ENCODE measurements at regions not wholly inside any gene's neighbourhood (a gene's known extent, or its start where the extent isn't known, plus 50 kb on each side); places are given as distances from the start of the nearest gene placed in this dataset.
A peak's percentile ranks its signal among the peaks of the same experiment; 100 is the strongest.

DNA sequence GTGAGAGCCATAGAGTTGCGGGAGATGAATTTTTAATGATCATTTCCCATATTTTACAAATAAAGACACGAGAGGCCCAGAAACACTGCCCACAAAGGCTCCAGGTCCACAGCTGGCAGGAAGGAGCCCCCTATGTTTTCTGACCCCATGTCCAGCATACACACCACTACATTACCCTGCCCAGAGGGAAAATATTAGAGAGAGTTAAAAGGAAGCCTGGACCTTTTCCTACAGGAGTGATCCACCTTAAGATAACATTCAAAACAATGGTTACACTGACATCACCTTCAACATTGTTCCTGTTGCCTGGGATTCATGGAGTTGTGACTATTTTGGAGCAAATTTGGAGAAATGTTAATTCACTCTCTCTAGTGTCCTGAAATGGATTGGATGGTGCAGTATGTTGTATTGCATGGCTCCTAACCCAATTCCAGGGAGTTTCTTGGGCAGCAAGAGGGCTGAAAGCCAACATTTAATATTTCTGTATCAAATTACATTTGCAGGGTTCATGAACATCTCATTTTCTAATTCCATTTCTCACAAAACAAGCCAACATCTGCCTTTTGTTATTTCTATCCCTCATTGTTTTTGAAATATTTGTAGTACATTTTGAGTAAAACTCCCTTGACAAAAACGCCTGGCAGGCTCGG lies 172.5 kb downstream of the DLEU7 start:
- no peak overlapping the region for H3K27ac ChIP-seq
- intact Hi-C loops (cut with DNase I; ENCODE audit: low total_unique reads), result no loop called here
- 90 to 97% (median 93%) methylated on average over 4 of the region's 4 CpGs for WGBS, 5 donors
- H3K4me3 ChIP-seq, result no peak overlapping the region
- H3K27me3 ChIP-seq (replicated peaks in 1 of 7), result no peaks in the 10 kb centered on the region
- TF ChIP-seq POLR2A (IDR thresholded peaks at IDR 0.05), result no peak
- TF ChIP-seq, protein P1, sequence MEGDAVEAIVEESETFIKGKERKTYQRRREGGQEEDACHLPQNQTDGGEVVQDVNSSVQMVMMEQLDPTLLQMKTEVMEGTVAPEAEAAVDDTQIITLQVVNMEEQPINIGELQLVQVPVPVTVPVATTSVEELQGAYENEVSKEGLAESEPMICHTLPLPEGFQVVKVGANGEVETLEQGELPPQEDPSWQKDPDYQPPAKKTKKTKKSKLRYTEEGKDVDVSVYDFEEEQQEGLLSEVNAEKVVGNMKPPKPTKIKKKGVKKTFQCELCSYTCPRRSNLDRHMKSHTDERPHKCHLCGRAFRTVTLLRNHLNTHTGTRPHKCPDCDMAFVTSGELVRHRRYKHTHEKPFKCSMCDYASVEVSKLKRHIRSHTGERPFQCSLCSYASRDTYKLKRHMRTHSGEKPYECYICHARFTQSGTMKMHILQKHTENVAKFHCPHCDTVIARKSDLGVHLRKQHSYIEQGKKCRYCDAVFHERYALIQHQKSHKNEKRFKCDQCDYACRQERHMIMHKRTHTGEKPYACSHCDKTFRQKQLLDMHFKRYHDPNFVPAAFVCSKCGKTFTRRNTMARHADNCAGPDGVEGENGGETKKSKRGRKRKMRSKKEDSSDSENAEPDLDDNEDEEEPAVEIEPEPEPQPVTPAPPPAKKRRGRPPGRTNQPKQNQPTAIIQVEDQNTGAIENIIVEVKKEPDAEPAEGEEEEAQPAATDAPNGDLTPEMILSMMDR (IDR thresholded peaks at IDR 0.05 in 8 of 11, conservative IDR thresholded peaks at IDR 0.05 in 3 of 11), result no peak
- no peak for TF ChIP-seq POLR2AphosphoS5 (IDR thresholded peaks at IDR 0.05)
- H3K4me1 ChIP-seq, result peaks cover 0 to 10% (median 2%) of the 10 kb centered on the region in 6 donors
- no peak for DNase-seq
- H3K9me3 ChIP-seq, result peaks cover 0 to 12% (median 6%) of the 10 kb centered on the region in 8 donors
- H3K36me3 ChIP-seq, result no peaks in the 10 kb centered on the region

DNA sequence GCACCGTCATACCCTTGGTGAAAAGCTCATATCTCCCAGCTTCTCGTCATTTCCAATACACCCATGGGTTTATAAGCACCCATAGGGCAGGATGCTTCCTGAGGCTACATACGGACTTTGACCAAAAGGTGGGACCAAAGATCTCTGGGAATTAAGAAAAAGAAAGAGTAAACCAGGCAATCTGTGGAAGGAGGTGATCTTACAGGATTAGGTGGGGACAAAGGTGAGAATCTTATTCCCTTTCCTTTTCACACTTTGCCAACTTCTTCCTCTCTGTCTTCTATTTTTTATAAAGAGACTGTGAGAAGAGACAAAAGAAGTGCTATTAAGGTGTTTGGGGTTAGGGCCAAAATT lies 172.0 kb downstream of the DLEU7 start:
- Histone ChIP-seq H3K27ac (no peak overlapping the region), H3K36me3 (no peaks in the 10 kb centered on the region), H3K27me3 (replicated peaks in 1 of 7) (no peaks in the 10 kb centered on the region), H3K4me1 (peaks cover 0 to 15% (median 7%) of the 10 kb centered on the region in 6 donors), H3K9me3 (peaks cover 0 to 7% (median 2%) of the 10 kb centered on the region in 8 donors), H3K4me3 (no peak overlapping the region)
- DNase-seq, result no peak
- TF ChIP-seq POLR2AphosphoS5 (IDR thresholded peaks at IDR 0.05) (no peak), POLR2A (IDR thresholded peaks at IDR 0.05) (no peak)
- TF ChIP-seq, protein P1 (IDR thresholded peaks at IDR 0.05 in 8 of 11, conservative IDR thresholded peaks at IDR 0.05 in 3 of 11), result no peak
- intact Hi-C loops (cut with DNase I; ENCODE audit: low total_unique reads), result no loop called here
- WGBS, 5 donors, result 91 to 97% (median 94%) methylated on average over 3 of the region's 3 CpGs

DNA sequence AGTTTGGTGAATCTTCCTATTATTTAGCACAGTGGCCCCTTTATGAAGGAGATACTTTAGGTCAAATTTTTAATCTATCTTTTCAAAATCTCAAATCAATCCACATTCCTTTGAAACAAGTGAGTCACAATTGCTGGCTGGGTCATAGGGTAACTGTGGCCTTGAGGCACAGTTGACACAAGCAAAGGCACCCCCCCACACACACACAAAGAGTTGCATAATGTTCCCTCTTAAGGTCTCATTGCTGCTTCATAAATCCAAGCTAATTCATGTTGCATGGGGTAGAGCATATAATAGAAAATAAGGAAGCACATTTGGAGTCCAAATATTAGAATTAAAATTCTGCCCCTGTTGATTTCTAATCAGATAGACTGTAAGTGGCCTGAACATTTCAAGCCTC lies 171.5 kb downstream of the DLEU7 start:
- Histone ChIP-seq H3K27ac (no peak overlapping the region), H3K4me1 (peaks cover under 1 to 20% (median 12%) of the 10 kb centered on the region in 6 donors), H3K27me3 (replicated peaks in 1 of 7) (no peaks in the 10 kb centered on the region), H3K4me3 (no peak overlapping the region), H3K9me3 (peaks cover 0 to 2% (median 0%) of the 10 kb centered on the region in 8 donors), H3K36me3 (no peaks in the 10 kb centered on the region)
- intact Hi-C loops (cut with DNase I; ENCODE audit: low total_unique reads), result no loop called here
- no peak for DNase-seq
- TF ChIP-seq POLR2AphosphoS5 (IDR thresholded peaks at IDR 0.05), result no peak

DNA sequence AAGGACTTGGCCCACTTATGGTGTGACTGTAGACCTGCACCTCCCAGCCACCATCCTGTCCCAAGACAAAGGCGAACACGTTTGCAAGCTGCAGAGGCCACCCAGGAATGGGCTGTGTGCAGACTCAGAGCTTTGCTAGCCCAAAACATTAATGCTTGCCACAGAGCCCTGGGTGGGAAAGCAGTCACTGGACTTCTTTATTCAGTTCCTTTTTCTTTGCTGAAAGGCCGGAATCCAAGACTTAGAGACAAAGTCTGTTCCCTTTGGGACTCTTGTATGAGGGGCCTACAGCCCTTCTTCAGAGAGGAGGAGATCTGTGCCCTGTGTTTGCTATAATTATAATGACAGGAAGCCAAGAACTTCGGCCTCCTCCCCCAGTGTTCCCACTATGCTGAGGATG lies 167.8 kb downstream of the DLEU7 start:
- 73 to 81% (median 74%) methylated on average over 4 of the region's 4 CpGs for WGBS, 5 donors
- H3K4me3 ChIP-seq, result no peak overlapping the region
- H3K27ac ChIP-seq, result peak overlapping the region in 3 of 8 donors; percentile 2 to 19 (median 4)
- H3K27me3 ChIP-seq (replicated peaks in 1 of 7), result no peaks in the 10 kb centered on the region
- H3K4me1 ChIP-seq, result peaks cover 3 to 20% (median 15%) of the 10 kb centered on the region in 6 donors
- intact Hi-C loops (cut with DNase I; ENCODE audit: low total_unique reads), result no loop called here
- H3K9me3 ChIP-seq, result no peaks in the 10 kb centered on the region
- DNase-seq, result no peak
- no peaks in the 10 kb centered on the region for H3K36me3 ChIP-seq
- TF ChIP-seq, protein P1 (IDR thresholded peaks at IDR 0.05 in 8 of 11, conservative IDR thresholded peaks at IDR 0.05 in 3 of 11), result no peak
- TF ChIP-seq POLR2AphosphoS5 (IDR thresholded peaks at IDR 0.05), result no peak
- TF ChIP-seq POLR2A (IDR thresholded peaks at IDR 0.05), result no peak
